ENCODE measurements at regions not wholly inside any gene's neighbourhood (a gene's known extent, or its start where the extent isn't known, plus 50 kb on each side); places are given as distances from the start of the nearest gene placed in this dataset.

DNA sequence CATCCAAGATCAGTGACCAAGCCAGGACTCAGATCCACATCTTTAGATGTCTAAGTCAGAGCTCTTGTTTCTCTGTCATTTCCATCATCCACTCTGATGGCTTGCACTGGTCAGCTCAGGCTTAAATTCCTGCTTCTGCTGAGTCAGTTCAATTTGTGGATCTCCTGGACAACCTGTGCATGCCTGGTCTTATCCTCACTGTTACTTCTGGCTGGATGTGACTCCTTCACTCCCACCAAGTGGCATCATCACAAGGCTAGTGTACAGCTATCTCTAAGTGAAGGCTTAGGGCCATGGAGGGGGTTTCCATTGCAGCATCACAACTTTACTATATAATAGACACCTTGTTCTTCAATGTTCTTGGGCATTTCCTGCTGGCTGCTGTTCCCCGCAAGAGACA is 102.9 kb downstream of the EMP1 start:
- no TSS peak for BruUV-seq (replicated peaks)
- POLR2A ChIA-PET: no interaction called here

DNA sequence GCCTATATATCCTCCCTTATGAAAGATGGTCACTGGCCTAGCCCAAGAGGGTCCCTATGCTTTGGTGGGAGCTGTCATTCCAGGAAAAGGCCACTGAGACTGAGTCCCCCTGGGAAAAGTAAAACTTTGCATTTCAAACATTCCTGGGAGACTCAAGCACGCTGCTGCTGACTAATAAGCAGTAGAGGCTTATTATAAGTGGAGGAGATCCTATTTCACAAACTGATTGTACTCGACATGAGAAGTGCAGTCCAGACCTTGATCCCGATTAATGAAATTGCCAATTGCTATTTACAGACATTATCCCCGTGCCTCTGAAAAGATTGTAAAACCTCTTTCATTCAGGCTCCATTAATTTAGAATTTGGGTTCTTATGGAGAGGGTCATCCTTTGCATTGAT is 96.6 kb downstream of the EMP1 start:
- Histone ChIP-seq H3K4me3 (ENCODE audit: low read depth, low read length, poor library complexity, severe bottlenecking) (no peak overlapping the region), H3K27ac (ENCODE audit: low read depth, low read length, poor library complexity, severe bottlenecking) (no peak overlapping the region), H3K9me2 (ENCODE audit: insufficient read depth, low read length) (no peaks in the 10 kb centered on the region), H2AFZ (ENCODE audit: low read length) (no peak overlapping the region), H3K4me1 (ENCODE audit: insufficient read depth, low read length, poor library complexity, severe bottlenecking) (no peaks in the 10 kb centered on the region), H3K4me2 (ENCODE audit: low read length) (no peak overlapping the region), H4K20me1 (ENCODE audit: insufficient read depth, low read length) (no peaks in the 10 kb centered on the region), H3K79me2 (ENCODE audit: insufficient read depth, low read depth, low read length) (no peaks in the 10 kb centered on the region), H3K36me3 (ENCODE audit: insufficient read depth, low read length) (no peaks in the 10 kb centered on the region), H3K9me3 (ENCODE audit: low read length) (no peaks in the 10 kb centered on the region)
- TF ChIP-seq, protein P1, sequence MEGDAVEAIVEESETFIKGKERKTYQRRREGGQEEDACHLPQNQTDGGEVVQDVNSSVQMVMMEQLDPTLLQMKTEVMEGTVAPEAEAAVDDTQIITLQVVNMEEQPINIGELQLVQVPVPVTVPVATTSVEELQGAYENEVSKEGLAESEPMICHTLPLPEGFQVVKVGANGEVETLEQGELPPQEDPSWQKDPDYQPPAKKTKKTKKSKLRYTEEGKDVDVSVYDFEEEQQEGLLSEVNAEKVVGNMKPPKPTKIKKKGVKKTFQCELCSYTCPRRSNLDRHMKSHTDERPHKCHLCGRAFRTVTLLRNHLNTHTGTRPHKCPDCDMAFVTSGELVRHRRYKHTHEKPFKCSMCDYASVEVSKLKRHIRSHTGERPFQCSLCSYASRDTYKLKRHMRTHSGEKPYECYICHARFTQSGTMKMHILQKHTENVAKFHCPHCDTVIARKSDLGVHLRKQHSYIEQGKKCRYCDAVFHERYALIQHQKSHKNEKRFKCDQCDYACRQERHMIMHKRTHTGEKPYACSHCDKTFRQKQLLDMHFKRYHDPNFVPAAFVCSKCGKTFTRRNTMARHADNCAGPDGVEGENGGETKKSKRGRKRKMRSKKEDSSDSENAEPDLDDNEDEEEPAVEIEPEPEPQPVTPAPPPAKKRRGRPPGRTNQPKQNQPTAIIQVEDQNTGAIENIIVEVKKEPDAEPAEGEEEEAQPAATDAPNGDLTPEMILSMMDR (conservative IDR thresholded peaks at IDR 0.05; ENCODE audit: low read length): no peak
- no peak for TF ChIP-seq EZH2phosphoT487 (IDR thresholded peaks at IDR 0.05; ENCODE audit: borderline replicate concordance, low read depth, low read length)
- POLR2A ChIA-PET: interaction anchor here (0.6 kb wide), 1 partner anchor 1601 kb away, joined by 3 read pairs; no protein-coding TSS in a partner anchor
- DNase-seq (ENCODE audit: low spot score): no peak
- BruUV-seq (replicated peaks): no TSS peak
- CTCF ChIA-PET (ENCODE audit: unreplicated experiment): no interaction called here
- intact Hi-C loops (cut with micrococcal nuclease; ENCODE audit: unreplicated experiment): no loop called here

More for the DNA sequence above, 102.9 kb downstream of the EMP1 start:
- H3K36me3 ChIP-seq (ENCODE audit: insufficient read depth, low read length): no peaks in the 10 kb centered on the region
- no peaks in the 10 kb centered on the region for H3K9me2 ChIP-seq (ENCODE audit: insufficient read depth, low read length)
- no peak overlapping the region for H2AFZ ChIP-seq (ENCODE audit: low read length)
- no peak for DNase-seq (ENCODE audit: low spot score)
- H3K4me2 ChIP-seq (ENCODE audit: low read length): no peak overlapping the region
- H4K20me1 ChIP-seq (ENCODE audit: insufficient read depth, low read length): no peaks in the 10 kb centered on the region
- no peak overlapping the region for H3K27ac ChIP-seq (ENCODE audit: low read depth, low read length, poor library complexity, severe bottlenecking)
- intact Hi-C loops (cut with micrococcal nuclease; ENCODE audit: unreplicated experiment): no loop called here
- H3K9me3 ChIP-seq (ENCODE audit: low read length): no peaks in the 10 kb centered on the region
- TF ChIP-seq, protein P1 (conservative IDR thresholded peaks at IDR 0.05; ENCODE audit: low read length): no peak
- TF ChIP-seq EZH2phosphoT487 (IDR thresholded peaks at IDR 0.05; ENCODE audit: borderline replicate concordance, low read depth, low read length): no peak
- CTCF ChIA-PET (ENCODE audit: unreplicated experiment): no interaction called here
- H3K4me3 ChIP-seq (ENCODE audit: low read depth, low read length, poor library complexity, severe bottlenecking): no peak overlapping the region
- H3K79me2 ChIP-seq (ENCODE audit: insufficient read depth, low read depth, low read length): no peaks in the 10 kb centered on the region
- H3K4me1 ChIP-seq (ENCODE audit: insufficient read depth, low read length, poor library complexity, severe bottlenecking): no peaks in the 10 kb centered on the region

DNA sequence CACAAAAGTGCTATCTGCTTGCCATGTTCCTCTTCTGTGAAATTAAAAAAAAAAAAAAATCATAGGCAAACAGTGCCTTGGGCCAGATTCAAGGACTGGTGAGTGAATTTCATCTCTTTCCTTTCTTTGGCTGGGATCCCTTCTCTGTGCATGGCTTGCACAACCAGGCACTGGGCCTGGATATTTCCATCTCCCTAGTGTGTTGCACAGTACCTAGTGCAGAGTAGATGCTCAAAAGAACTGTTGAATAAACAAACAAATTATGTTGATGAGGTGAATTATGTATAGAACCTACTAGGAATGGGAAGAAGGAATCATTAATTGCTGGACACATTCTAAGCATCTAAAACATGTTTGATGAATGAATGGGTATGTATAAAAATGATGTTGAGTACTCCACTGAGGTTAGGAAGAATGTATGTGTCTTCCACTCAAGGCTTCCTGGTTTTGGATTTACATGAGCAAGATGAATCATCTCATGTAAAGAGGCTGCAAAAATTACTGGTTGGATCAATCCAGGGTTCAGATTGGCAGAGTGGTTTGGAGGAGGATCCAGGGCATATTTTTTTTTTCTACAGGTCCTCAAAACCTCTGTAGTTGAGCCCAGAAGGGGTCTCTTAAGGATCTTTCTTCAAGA is 93.2 kb downstream of the EMP1 start:
- ChIA-PET CTCF (ENCODE audit: unreplicated experiment) (no interaction called here), POLR2A (no interaction called here)
- Histone ChIP-seq H3K9me2 (ENCODE audit: insufficient read depth, low read length) (no peaks in the 10 kb centered on the region), H3K27ac (ENCODE audit: low read depth, low read length, poor library complexity, severe bottlenecking) (no peak overlapping the region), H3K36me3 (ENCODE audit: insufficient read depth, low read length) (no peaks in the 10 kb centered on the region), H3K9me3 (ENCODE audit: low read length) (no peaks in the 10 kb centered on the region), H3K4me1 (ENCODE audit: insufficient read depth, low read length, poor library complexity, severe bottlenecking) (no peaks in the 10 kb centered on the region), H3K79me2 (ENCODE audit: insufficient read depth, low read depth, low read length) (no peaks in the 10 kb centered on the region), H3K4me3 (ENCODE audit: low read depth, low read length, poor library complexity, severe bottlenecking) (no peak overlapping the region), H2AFZ (ENCODE audit: low read length) (no peak overlapping the region), H4K20me1 (ENCODE audit: insufficient read depth, low read length) (no peaks in the 10 kb centered on the region), H3K4me2 (ENCODE audit: low read length) (no peak overlapping the region)
- no TSS peak for BruUV-seq (replicated peaks)
- no peak for DNase-seq (ENCODE audit: low spot score)
- intact Hi-C loops (cut with micrococcal nuclease; ENCODE audit: unreplicated experiment): no loop called here
- TF ChIP-seq, protein P1 (conservative IDR thresholded peaks at IDR 0.05; ENCODE audit: low read length): no peak
